ENCODE measurements at regions not wholly inside any gene's neighbourhood (a gene's known extent, or its start where the extent isn't known, plus 50 kb on each side); places are given as distances from the start of the nearest gene placed in this dataset.

GRCh38 chr1:80359666-80360065 lies 1353.1 kb upstream of the ADGRL4 start:
- TF ChIP-seq CTCF (IDR thresholded peaks at IDR 0.05; ENCODE audit: low read length) (no peak), EZH2 (IDR thresholded peaks at IDR 0.05; ENCODE audit: borderline replicate concordance, low read length) (no peak)
